ENCODE measurements at regions not wholly inside any gene's neighbourhood (a gene's known extent, or its start where the extent isn't known, plus 50 kb on each side); places are given as distances from the start of the nearest gene placed in this dataset.
"Not testable (repeated sequence)": the region's sequence is repeated elsewhere in the genome, so short reads cannot be mapped to it uniquely, and the experiment has no call there.

DNA sequence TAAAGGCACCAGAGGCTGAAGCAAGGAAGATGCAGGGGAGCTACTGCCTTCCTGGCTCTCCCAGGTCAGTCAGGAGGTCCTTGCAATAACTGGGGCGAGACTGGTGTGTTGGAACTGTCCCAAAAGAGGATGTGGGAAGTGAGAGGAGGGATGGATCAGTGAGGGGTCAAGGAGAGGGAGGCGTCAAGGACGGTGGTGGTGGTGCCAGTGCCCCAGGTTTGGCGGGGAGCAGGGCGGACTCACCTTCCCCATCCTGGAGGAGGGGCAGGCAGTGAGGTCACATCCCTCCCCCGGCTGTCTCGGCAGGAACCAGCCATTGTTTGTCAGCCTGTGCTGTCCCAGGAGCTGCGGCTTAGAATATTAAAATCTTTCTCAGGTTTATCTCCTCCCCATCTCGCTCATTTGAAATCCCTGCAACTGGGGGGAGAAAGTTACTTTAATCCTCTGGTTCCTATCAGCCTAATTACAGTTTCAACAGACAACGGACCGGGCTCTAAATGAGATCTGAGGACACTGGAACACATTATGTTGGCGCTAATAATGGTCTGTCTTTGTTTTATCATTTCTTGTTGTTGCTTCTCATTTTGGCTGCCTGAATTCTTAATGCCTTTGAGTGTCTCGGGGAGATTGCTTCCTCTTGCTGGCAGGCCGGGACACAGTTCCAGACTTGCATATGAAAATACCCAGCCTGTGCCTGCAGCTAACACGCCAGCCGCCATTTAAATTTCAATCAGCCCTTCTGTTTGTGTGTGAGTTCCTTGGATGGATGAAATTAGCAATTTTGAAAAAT, 387.5 kb downstream of the RPS24 start:
- H3K27me3 ChIP-seq (ENCODE audit: insufficient read depth): no peaks in the 10 kb centered on the region
- H3K9me3 ChIP-seq: peaks cover 3% of the 10 kb centered on the region; the same call in 1 of the 2 replicates
- 84% methylated on average over 16 of the region's 16 CpGs for WGBS (ENCODE audit: low lambda C conversion rate)
- H3K9ac ChIP-seq: no peak overlapping the region
- H3F3A ChIP-seq (replicated peaks; ENCODE audit: insufficient read depth): no peaks in the 10 kb centered on the region
- ChIA-PET CTCF (interaction anchor here (0.6 to 0.7 kb wide), 2 partner anchors 55 to 117 kb away, joined by 3 read pairs; no protein-coding TSS in a partner anchor), POLR2A (no interaction called here)
- no peaks in the 10 kb centered on the region for H3K79me2 ChIP-seq (ENCODE audit: insufficient read depth)
- H3K4me2 ChIP-seq: no peak overlapping the region
- no peak overlapping the region for H2AFZ ChIP-seq (ENCODE audit: low read depth)
- no peak overlapping the region for H3K4me3 ChIP-seq (ENCODE audit: low read depth in 2 of 2, low read length in 1 of 2)
- DNase-seq: no peak
- H3K4me1 ChIP-seq (ENCODE audit: control insufficient read depth in 1 of 2, insufficient read depth in 2 of 2, low read depth in 1 of 2, low read length in 1 of 2): peaks cover 0 to 23% of the 10 kb centered on the region in 2 experiments; a peak in 2 of 4 replicates
- no peaks in the 10 kb centered on the region for H3K9me2 ChIP-seq
- peak overlapping the region in 1 of 2 experiments; percentile 75; a peak in 2 of 4 replicates for H3K27ac ChIP-seq (ENCODE audit: low read depth in 2 of 2, low read length in 1 of 2)
- TF ChIP-seq TEAD4 (IDR thresholded peaks at IDR 0.05; ENCODE audit: borderline replicate concordance, insufficient read depth) (no peak), POLR2AphosphoS5 (IDR thresholded peaks at IDR 0.05; ENCODE audit: low read depth, low read length) (no peak), YY1 (IDR thresholded peaks at IDR 0.05; ENCODE audit: low read depth) (no peak), ELF1 (IDR thresholded peaks at IDR 0.05) (no peak), SMC3 (IDR thresholded peaks at IDR 0.05; ENCODE audit: low read depth, low read length) (no peak), MXI1 (IDR thresholded peaks at IDR 0.05; ENCODE audit: low read depth, low read length) (no peak), IRF3 (IDR thresholded peaks at IDR 0.05; ENCODE audit: low read depth, low read length) (no peak), EP300 (IDR thresholded peaks at IDR 0.05; ENCODE audit: borderline replicate concordance in 1 of 2, low read depth in 1 of 2, low read length in 1 of 2) (peak in 1 of 2 experiments; percentile 36; a peak in 1 of 4 replicates), GATA2 (CRISPR knock-in tag; IDR thresholded peaks at IDR 0.05) (peak; percentile 47), FOXJ3 (CRISPR knock-in tag; IDR thresholded peaks at IDR 0.05) (no peak), CHD2 (IDR thresholded peaks at IDR 0.05; ENCODE audit: low read length, partially characterized antibody) (no peak)
- TF ChIP-seq, protein P1, sequence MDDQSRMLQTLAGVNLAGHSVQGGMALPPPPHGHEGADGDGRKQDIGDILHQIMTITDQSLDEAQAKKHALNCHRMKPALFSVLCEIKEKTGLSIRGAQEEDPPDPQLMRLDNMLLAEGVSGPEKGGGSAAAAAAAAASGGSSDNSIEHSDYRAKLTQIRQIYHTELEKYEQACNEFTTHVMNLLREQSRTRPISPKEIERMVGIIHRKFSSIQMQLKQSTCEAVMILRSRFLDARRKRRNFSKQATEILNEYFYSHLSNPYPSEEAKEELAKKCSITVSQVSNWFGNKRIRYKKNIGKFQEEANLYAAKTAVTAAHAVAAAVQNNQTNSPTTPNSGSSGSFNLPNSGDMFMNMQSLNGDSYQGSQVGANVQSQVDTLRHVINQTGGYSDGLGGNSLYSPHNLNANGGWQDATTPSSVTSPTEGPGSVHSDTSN (IDR thresholded peaks at IDR 0.05): no peak
- no peaks in the 10 kb centered on the region for H3K36me3 ChIP-seq (replicated peaks in 1 of 2; ENCODE audit: control insufficient read depth in 1 of 2, insufficient read depth in 2 of 2, low read length in 1 of 2)
- H4K20me1 ChIP-seq (ENCODE audit: insufficient read depth): no peaks in the 10 kb centered on the region

GRCh38 chr10:78424050-78424449, 390.4 kb downstream of the RPS24 start:
- H3K4me2 ChIP-seq; H3K27me3 ChIP-seq (ENCODE audit: insufficient read depth); H3K4me3 ChIP-seq (ENCODE audit: low read depth in 2 of 2, low read length in 1 of 2); H3K9ac ChIP-seq; H3F3A ChIP-seq (replicated peaks; ENCODE audit: insufficient read depth); DNase-seq; H4K20me1 ChIP-seq (ENCODE audit: insufficient read depth); H2AFZ ChIP-seq (ENCODE audit: low read depth); H3K9me2 ChIP-seq; POLR2A ChIA-PET; H3K27ac ChIP-seq (ENCODE audit: low read depth in 2 of 2, low read length in 1 of 2); H3K9me3 ChIP-seq; H3K79me2 ChIP-seq (ENCODE audit: insufficient read depth); H3K36me3 ChIP-seq (replicated peaks in 1 of 2; ENCODE audit: control insufficient read depth in 1 of 2, insufficient read depth in 2 of 2, low read length in 1 of 2): not testable (repeated sequence)
- CTCF ChIA-PET: interaction anchor here (0.7 to 0.8 kb wide), 2 partner anchors 121 to 377 kb away, joined by 3 to 4 read pairs; no protein-coding TSS in a partner anchor
- WGBS (ENCODE audit: low lambda C conversion rate): 83% methylated on average over 1 of the region's 2 CpGs
- peaks cover 0 to 23% of the 10 kb centered on the region in 2 experiments; a peak in 1 of 4 replicates for H3K4me1 ChIP-seq (ENCODE audit: control insufficient read depth in 1 of 2, insufficient read depth in 2 of 2, low read depth in 1 of 2, low read length in 1 of 2)
